RWPE2 (cell line): ENCODE measurements at regions not wholly inside any gene's neighbourhood (a gene's known extent, or its start where the extent isn't known, plus 50 kb on each side); places are given as distances from the start of the nearest gene placed in this dataset.

Experiments
- ATAC-seq: fragments of 200-7000 bp; cut with Tn5 transposase; 3 replicates; pipeline ENCODE4 v1.9.1; 2021; ENCODE audit warnings: low read depth
- DNase-seq: peaks from one replicate; pipeline ENCODE4 v3.0.0-alpha.2; 2020; ENCODE audit warnings: low spot score
- H3K27ac ChIP-seq: fragments of 450-650 bp; 2 replicates; pipeline ENCODE4 v1.5.1; 2017; ENCODE audit warnings: mild to moderate bottlenecking; ENCODE audit not compliant: poor library complexity, severe bottlenecking
- H3K27me3 ChIP-seq: fragments of 250-450 bp; sonication (Bioruptor Pico); 2 replicates; pipeline ENCODE4 v1.5.1; 2021; ENCODE audit warnings: mild to moderate bottlenecking, moderate library complexity; ENCODE audit not compliant: insufficient read depth, poor library complexity, severe bottlenecking
- H3K36me3 ChIP-seq: fragments of 250-450 bp; sonication (Bioruptor Pico); 2 replicates; pipeline ENCODE4 v1.5.1; 2020; ENCODE audit warnings: low read depth, mild to moderate bottlenecking, moderate library complexity
- H3K4me1 ChIP-seq: fragments of 250-450 bp; sonication (Bioruptor Pico); 2 replicates; pipeline ENCODE4 v1.5.1; 2021; ENCODE audit warnings: mild to moderate bottlenecking, moderate library complexity; ENCODE audit not compliant: insufficient read depth, poor library complexity, severe bottlenecking
- H3K4me3 ChIP-seq: fragments of 250-450 bp; sonication (Bioruptor Pico); 2 replicates; pipeline ENCODE4 v1.5.1; 2021; ENCODE audit warnings: mild to moderate bottlenecking, moderate library complexity; ENCODE audit not compliant: severe bottlenecking
- H3K9me3 ChIP-seq: fragments of 250-450 bp; sonication (Bioruptor Pico); 2 replicates; pipeline ENCODE4 v1.5.1; 2021; ENCODE audit warnings: mild to moderate bottlenecking, moderate library complexity; ENCODE audit not compliant: severe bottlenecking
- CTCF ChIP-seq: fragments of 450-650 bp; IDR thresholded peaks from one replicate; pipeline ENCODE4 v1.5.1; 2017; ENCODE audit warnings: mild to moderate bottlenecking, moderate library complexity; ENCODE audit not compliant: poor library complexity, severe bottlenecking

DNA sequence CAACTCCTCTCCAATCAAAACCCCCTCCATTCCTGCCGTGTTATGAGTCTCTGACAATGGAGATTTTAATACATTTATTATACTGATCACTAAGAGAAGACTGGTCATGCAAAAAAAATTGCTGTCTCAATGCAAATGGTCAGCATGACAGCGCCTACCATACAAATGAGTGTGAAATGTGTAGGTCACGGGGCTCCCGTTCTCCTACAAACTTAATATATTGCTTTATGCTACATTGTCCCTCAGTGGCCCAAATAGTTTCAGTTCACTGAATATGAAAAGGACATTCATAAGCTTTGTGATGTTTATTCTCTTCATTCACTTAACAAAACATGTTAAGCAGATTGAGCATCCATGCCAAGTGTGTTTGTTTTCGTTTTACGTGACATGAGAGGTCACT, 116.1 kb downstream of the SPANXN3 start:
- no peak for DNase-seq
- TF ChIP-seq CTCF: no peak
- no peaks in the 10 kb centered on the region for H3K27me3 ChIP-seq
- H3K9me3 ChIP-seq: no peaks in the 10 kb centered on the region
- no peaks in the 10 kb centered on the region for H3K36me3 ChIP-seq
- H3K27ac ChIP-seq: no peak overlapping the region
- no peaks in the 10 kb centered on the region for H3K4me1 ChIP-seq
- no peak overlapping the region for H3K4me3 ChIP-seq
- ATAC-seq: no peak

GRCh38 chrX:143378851-143379250, 138.4 kb downstream of the SPANXN3 start:
- no peak overlapping the region for H3K27ac ChIP-seq
- no peak for ATAC-seq
- H3K27me3 ChIP-seq: no peaks in the 10 kb centered on the region
- no peaks in the 10 kb centered on the region for H3K4me1 ChIP-seq
- no peak overlapping the region for H3K4me3 ChIP-seq
- no peaks in the 10 kb centered on the region for H3K36me3 ChIP-seq
- TF ChIP-seq CTCF: no peak
- no peak for DNase-seq
- H3K9me3 ChIP-seq: no peaks in the 10 kb centered on the region

DNA sequence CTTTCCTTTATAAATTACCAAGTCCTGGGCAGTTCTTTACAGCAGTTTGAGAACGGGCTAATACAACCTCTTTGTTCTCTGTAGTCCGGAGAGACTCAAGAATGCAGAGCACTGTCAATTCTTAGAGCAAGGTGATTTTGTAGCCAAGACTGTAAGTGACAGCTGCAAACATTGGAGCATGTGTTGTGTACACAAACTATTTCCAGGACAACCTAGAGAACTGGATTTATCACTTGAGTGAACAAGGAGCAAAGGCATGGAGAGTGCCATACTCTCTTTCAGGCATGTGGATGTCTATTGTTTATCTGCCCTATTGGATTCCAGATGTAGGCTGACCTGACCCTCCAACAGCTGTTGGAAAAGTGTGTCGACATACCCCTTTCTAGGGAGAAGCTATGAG, 153.9 kb downstream of the SPANXN3 start:
- Histone ChIP-seq H3K27me3 (no peaks in the 10 kb centered on the region), H3K9me3 (no peaks in the 10 kb centered on the region), H3K4me3 (no peak overlapping the region), H3K4me1 (no peaks in the 10 kb centered on the region), H3K36me3 (no peaks in the 10 kb centered on the region), H3K27ac (no peak overlapping the region)
- ATAC-seq (no peak), DNase-seq (no peak)
- TF ChIP-seq CTCF: no peak

GRCh38 chrX:143340190-143340589, 177.1 kb downstream of the SPANXN3 start:
- Histone ChIP-seq H3K27ac (no peak overlapping the region), H3K4me1 (no peaks in the 10 kb centered on the region), H3K9me3 (no peaks in the 10 kb centered on the region), H3K36me3 (no peaks in the 10 kb centered on the region), H3K27me3 (no peaks in the 10 kb centered on the region), H3K4me3 (no peak overlapping the region)
- no peak for TF ChIP-seq CTCF
- no peak for DNase-seq
- no peak for ATAC-seq

GRCh38 chrX:143336261-143336660, 181.0 kb downstream of the SPANXN3 start:
- ATAC-seq (no peak), DNase-seq (no peak)
- Histone ChIP-seq H3K4me1 (no peaks in the 10 kb centered on the region), H3K27me3 (no peaks in the 10 kb centered on the region), H3K36me3 (no peaks in the 10 kb centered on the region), H3K9me3 (no peaks in the 10 kb centered on the region), H3K27ac (no peak overlapping the region), H3K4me3 (no peak overlapping the region)
- no peak for TF ChIP-seq CTCF
